Lower leg skin (tissue), 4 donors: ENCODE measurements at regions not wholly inside any gene's neighbourhood (a gene's known extent, or its start where the extent isn't known, plus 50 kb on each side); places are given as distances from the start of the nearest gene placed in this dataset.

ENCODE experiments used
- DNase-seq, 2 donors: peaks; one replicate each; pipeline ENCODE4 v3.0.0-alpha.2; 2019; ENCODE audit warnings: low spot score in 2 of 2
- H3K4me3 ChIP-seq: fragments of 200-600 bp; sonication (generic); 2 replicates; pipeline ENCODE4 v1.5.1; 2017; ENCODE audit warnings: mild to moderate bottlenecking, low read depth; ENCODE audit not compliant: poor library complexity, severe bottlenecking
- CTCF ChIP-seq, 3 donors: fragments of 450-650 bp; IDR thresholded peaks; one replicate each; pipeline ENCODE4 v1.5.1; 2016; ENCODE audit warnings: antibody characterized with exemption in 3 of 3, mild to moderate bottlenecking in 3 of 3, moderate library complexity in 2 of 3
- POLR2A ChIP-seq, 2 donors: fragments of 450-650 bp; IDR thresholded peaks; one replicate each; pipeline ENCODE4 v1.6.1; 2016 to 2017; ENCODE audit warnings: antibody characterized with exemption in 2 of 2, mild to moderate bottlenecking in 1 of 2, moderate library complexity in 1 of 2
- WGBS, 2 donors: methylation state at CpG; one replicate each; pipeline ENCODE4 v1.1.5; 2018; 5-methylcytosine and 5-hydroxymethylcytosine counted together
- intact Hi-C: fragments of 100-400 bp; cut with DNase I; formaldehyde crosslinking; loops from one replicate; pipeline ENCODE4 v1.15.0; 2023; ENCODE audit warnings: low total_unique reads

GRCh38 chr13:40026174-40026585 is 370.7 kb downstream of the COG6 start:
- H3K4me3 ChIP-seq: no peak overlapping the region
- TF ChIP-seq POLR2A (IDR thresholded peaks at IDR 0.05): no peak
- no peak for TF ChIP-seq CTCF (IDR thresholded peaks at IDR 0.05)
- WGBS, 2 donors: 79 to 93% methylated on average over 5 of the region's 5 CpGs
- no peak for DNase-seq
- intact Hi-C loops: no loop called here

GRCh38 chr13:40026741-40027140 is 371.3 kb downstream of the COG6 start:
- intact Hi-C loops: no loop called here
- no peak for TF ChIP-seq CTCF (IDR thresholded peaks at IDR 0.05)
- TF ChIP-seq POLR2A (IDR thresholded peaks at IDR 0.05): no peak
- 82 to 86% methylated on average over 4 of the region's 4 CpGs for WGBS, 2 donors

GRCh38 chr13:40028446-40028845 is 373.0 kb downstream of the COG6 start:
- intact Hi-C loops: no loop called here
- no peak for DNase-seq
- no peak overlapping the region for H3K4me3 ChIP-seq
- TF ChIP-seq POLR2A (IDR thresholded peaks at IDR 0.05) (no peak), CTCF (IDR thresholded peaks at IDR 0.05) (no peak)
- 96 to 100% methylated on average over 2 of the region's 2 CpGs for WGBS, 2 donors

More at GRCh38 chr13:40026741-40027140, 371.3 kb downstream of the COG6 start:
- no peak for DNase-seq
- no peak overlapping the region for H3K4me3 ChIP-seq

- intact Hi-C loops: no loop called here
- whole genome bisulfite sequencing, 2 donors: 35 to 48% methylated on average over 4 of the region's 4 CpGs
- no peak for DNase-seq
- TF ChIP-seq CTCF (IDR thresholded peaks at IDR 0.05) (no peak), POLR2A (IDR thresholded peaks at IDR 0.05) (no peak)
- H3K4me3 ChIP-seq: no peak overlapping the region
Measured at GRCh38 chr13:40031031-40031430, 375.6 kb downstream of the COG6 start.

- TF ChIP-seq POLR2A (IDR thresholded peaks at IDR 0.05): no peak
- TF ChIP-seq CTCF (IDR thresholded peaks at IDR 0.05): no peak
- no peak for DNase-seq
- WGBS, 2 donors: 72 to 77% methylated on average over 2 of the region's 2 CpGs
- H3K4me3 ChIP-seq: no peak overlapping the region
- intact Hi-C loops: no loop called here
Measured at GRCh38 chr13:40039061-40039460, 383.6 kb downstream of the COG6 start.

- DNase-seq: no peak
- intact Hi-C loops: no loop called here
- no peak overlapping the region for H3K4me3 ChIP-seq
- TF ChIP-seq CTCF (IDR thresholded peaks at IDR 0.05) (no peak), POLR2A (IDR thresholded peaks at IDR 0.05) (no peak)
- WGBS, 2 donors: 47 to 53% methylated on average over 3 of the region's 3 CpGs
Measured at GRCh38 chr13:40042991-40043390, 387.5 kb downstream of the COG6 start.
